GM12875 (cell line): ENCODE measurements at regions not wholly inside any gene's neighbourhood (a gene's known extent, or its start where the extent isn't known, plus 50 kb on each side); places are given as distances from the start of the nearest gene placed in this dataset.

Experiments used
- H3K4me3 ChIP-seq: one replicate; pipeline ENCODE4 v1.5.1; 2011; ENCODE audit warnings: low read depth, low read length, control low read depth
- TF ChIP-seq, protein P1 (sequence below): IDR thresholded peaks from 2 replicates; pipeline ENCODE4 v1.5.1; 2011; ENCODE audit warnings: low read depth, mild to moderate bottlenecking, control low read depth, inconsistent platforms, low read length, moderate library complexity, borderline replicate concordance; ENCODE audit not compliant: insufficient read depth

DNA sequence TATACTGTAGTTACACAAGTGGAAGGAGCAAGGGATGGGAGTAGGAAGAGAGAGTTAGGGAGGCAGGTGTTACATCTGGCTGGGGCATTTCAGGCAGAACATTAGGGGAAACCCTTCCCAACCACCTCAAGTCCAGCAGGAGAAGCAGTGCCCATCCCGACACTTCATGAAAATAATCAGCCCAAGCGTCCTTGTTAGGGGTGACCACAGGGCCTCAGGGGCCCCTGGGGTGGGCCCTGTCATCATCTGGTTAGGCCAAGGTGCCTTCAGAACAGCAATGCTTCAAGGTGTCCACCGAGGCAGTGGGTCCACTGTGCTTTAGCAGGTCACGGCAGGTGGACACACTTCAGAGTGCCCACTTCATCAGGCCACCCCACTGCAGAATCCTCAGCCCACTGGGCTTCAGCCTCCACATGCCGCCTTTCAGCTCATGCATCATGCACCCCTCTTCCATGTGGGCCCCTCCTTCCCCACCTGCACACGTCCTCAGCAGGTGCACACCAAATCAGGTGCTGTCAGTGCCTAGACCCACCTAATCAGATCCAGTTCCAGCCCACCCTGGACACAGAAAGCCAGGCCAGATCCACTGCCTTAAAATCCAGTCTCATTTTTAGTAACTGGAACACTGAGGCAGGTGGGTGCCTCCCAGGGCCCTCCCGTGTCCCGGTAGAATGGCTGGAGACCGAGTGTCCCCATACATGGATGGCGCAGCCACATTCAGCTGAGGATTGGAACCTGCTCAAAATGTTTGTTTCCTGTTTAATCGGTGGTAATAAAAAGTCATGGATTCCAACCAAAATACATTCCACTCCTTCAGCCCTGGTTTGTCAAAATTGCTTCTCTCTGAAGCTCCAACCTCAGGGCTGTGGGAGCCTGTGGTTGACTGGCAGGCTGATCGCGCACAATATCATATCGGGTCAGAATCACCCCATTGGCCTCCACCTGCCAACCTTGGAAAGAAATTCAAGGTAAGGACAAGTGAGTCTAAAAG is 99.5 kb downstream of the ANKRD60 start:
- no peak overlapping the region for H3K4me3 ChIP-seq
- TF ChIP-seq, protein P1, sequence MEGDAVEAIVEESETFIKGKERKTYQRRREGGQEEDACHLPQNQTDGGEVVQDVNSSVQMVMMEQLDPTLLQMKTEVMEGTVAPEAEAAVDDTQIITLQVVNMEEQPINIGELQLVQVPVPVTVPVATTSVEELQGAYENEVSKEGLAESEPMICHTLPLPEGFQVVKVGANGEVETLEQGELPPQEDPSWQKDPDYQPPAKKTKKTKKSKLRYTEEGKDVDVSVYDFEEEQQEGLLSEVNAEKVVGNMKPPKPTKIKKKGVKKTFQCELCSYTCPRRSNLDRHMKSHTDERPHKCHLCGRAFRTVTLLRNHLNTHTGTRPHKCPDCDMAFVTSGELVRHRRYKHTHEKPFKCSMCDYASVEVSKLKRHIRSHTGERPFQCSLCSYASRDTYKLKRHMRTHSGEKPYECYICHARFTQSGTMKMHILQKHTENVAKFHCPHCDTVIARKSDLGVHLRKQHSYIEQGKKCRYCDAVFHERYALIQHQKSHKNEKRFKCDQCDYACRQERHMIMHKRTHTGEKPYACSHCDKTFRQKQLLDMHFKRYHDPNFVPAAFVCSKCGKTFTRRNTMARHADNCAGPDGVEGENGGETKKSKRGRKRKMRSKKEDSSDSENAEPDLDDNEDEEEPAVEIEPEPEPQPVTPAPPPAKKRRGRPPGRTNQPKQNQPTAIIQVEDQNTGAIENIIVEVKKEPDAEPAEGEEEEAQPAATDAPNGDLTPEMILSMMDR: no peak

DNA sequence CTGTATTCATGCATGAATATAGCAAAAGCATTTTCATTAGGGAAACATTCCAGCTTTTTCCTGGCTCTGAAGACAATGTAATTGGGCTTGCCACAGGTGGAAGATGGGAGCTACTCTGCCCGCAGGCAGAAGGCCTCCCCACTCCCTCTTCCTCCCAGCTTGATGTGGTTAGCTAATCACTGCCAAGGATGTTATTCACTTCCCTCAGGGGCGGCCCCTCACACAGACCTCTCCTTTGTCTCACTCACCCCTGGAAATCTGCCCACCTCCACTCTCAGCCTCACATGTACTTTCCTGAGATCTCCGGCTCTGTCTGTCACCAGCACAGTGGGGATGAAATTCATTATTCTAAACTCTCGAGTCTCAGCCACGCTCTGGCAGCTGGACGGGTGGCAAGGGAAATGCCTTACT is 100.7 kb downstream of the ANKRD60 start:
- TF ChIP-seq, protein P1: no peak

DNA sequence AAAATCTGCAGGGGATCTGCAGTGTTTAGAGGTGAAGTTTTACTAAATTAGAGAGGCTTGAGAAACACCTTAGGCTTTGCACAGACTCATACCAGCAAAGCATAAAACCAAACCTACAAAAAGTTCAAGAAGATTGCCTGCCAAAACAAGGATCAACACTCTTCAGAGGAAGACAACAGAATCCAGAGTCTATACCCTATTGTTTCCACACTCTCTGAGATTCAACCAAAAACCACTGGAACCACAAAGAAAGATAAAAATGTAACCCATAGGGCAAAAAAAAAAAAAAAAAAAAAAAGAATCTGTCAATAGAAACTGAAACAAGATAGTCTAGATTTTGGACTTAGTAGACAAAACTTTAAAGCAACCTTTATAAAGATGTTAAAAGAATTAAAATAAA is 102.7 kb downstream of the ANKRD60 start:
- TF ChIP-seq, protein P1: no peak
- H3K4me3 ChIP-seq: no peak overlapping the region

More for the DNA sequence above, 100.7 kb downstream of the ANKRD60 start:
- H3K4me3 ChIP-seq: no peak overlapping the region

DNA sequence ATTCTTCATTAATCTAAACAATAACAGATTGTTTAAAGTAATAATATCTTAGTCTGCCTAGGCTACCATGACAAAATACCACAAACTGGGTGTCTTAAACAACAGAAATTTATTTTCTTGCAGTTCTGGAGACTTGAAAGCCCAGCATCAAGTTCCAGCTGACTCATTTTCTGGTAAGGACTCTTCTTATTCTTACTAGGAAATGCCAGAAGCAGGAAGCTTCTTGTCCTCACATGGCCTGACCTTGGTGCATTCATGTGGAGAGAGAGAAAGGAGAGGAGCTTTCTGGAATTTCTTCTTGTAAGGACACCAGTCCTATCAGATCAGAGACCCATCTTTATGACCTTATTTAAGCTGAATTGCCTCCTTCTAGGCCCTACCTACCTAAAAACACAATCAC is 110.5 kb downstream of the ANKRD60 start:
- TF ChIP-seq, protein P1: no peak
- no peak overlapping the region for H3K4me3 ChIP-seq

DNA sequence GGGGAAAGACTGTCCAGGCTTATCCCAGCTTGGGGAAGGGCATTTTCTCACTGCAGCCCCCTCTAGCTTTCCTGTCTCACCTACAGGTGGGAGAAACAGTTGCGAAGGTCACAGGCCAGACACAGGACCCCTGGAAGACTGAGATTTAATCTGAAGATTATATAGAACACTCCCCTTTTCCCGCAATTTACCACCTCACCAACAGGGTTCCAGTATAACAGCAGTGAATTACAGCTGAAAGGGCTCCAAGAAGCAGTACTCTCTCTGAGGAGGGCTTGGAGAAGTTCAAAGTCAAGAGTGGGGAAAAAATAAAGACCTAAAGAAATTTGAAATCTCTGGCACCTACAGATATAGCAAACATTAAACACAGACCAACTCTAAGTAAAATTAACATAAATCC is 111.9 kb downstream of the ANKRD60 start:
- no peak overlapping the region for H3K4me3 ChIP-seq
- TF ChIP-seq, protein P1: no peak

DNA sequence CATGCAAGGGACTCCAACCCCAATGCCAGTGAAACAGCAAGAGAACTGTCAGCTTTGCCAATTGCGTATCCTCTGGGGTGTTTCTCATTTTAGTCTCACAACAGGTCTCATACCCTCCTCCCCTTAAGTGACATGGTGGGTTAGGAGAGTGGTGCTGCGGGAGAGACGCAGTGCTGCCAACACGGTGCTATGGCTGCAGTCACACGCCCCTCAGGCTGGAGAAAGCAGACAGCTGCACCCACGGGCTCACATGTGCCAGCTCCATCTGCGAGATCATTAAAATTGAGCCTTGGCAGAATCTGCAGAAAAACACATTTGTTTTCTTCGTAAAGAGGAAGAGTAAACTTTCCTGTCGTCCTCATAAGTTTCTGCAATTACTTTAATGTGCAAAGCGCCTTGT is 114.7 kb downstream of the ANKRD60 start:
- H3K4me3 ChIP-seq: no peak overlapping the region
- TF ChIP-seq, protein P1: no peak

DNA sequence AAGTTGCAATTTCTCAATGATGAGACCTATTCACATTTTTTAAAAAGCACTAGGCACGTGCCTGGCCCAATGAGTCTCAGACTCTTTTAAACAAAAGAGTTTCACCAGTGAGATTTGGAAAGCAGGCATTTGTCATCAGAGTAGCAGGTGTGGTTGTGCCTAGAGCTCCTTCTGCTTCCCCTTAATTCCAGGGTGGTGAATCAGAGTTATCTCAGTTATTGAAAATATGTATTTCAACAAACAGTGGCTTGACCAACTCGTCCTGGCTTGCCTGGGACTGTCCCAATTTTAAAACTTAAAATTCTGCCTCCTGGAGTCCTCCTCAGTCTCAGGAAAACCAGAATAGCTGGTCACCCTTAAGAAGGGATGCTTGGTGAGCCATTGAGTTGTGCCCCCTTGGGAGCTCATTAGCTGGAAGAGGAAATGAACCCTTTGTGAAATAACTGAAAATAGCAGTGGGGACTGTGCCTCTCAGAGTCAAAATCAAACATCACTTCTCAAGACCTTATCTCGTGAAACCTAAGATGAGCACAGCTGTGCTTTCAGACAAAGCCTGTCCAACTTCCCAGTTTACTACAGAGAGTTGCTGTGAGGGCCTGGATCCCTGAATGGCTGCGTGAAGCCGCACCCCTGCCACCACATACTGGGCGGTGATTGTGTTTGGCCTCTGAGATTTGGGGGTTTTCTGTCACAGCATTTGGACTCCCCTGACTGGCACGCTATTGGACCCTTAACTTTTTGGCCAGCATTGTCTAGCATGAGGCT is 116.3 kb downstream of the ANKRD60 start:
- TF ChIP-seq, protein P1: no peak
- H3K4me3 ChIP-seq: no peak overlapping the region
